ENCODE measurements at regions not wholly inside any gene's neighbourhood (a gene's known extent, or its start where the extent isn't known, plus 50 kb on each side); places are given as distances from the start of the nearest gene placed in this dataset.

DNA sequence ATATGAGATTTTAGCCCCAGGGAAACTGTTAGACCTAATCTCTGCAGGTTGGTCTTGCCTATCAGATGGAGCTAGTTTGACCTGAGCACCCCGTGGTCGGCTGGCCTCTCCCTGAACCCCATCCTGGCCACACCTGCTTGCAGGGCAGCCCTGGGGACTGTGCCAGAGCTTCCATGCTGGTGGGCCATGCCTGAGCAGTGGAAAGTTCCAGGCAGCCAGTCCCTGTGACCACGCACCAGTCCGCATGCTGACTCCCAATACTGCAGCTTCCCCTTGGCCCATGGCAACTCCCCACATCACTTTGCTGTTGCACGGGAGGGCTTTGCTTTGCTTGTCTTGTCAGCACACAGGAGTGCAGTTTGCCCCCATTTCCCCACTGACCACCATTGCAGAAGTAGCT lies 427.8 kb upstream of the SEMA3D start:
- Histone ChIP-seq H3K27ac (no peak overlapping the region), H3K4me3 (no peak overlapping the region), H3K36me3 (ENCODE audit: insufficient read depth, low read length) (no peaks in the 10 kb centered on the region), H3K9ac (ENCODE audit: insufficient read length) (no peak overlapping the region), H3K9me3 (ENCODE audit: low read depth, low read length) (no peaks in the 10 kb centered on the region)
- TF ChIP-seq EZH2 (IDR thresholded peaks at IDR 0.05) (no peak), FOXP2 (optimal IDR thresholded peaks at IDR 0.05; ENCODE audit: control extremely low read depth, extremely low read length, insufficient read depth) (no peak)
- no peak for DNase-seq (ENCODE audit: low read depth, low spot score)

DNA sequence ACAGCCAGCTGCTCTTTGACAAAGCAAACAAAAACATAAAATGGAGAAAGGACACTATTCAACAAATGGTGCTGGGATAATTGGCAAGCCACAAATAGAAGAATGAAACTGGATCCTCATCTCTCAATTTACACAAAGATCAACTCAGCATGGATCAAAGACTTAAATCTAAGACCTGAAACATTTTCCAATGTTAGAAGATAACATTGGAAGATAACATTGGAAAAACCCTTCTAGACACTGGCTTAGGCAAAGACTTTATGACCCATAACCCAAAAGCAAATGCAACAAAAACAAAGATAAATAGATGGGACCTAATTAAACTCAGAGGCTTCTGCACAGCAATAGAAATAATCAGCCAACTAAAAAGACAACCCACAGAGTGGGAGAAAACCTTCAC lies 425.7 kb upstream of the SEMA3D start:
- Histone ChIP-seq H3K27ac (no peak overlapping the region), H3K9ac (ENCODE audit: insufficient read length) (no peak overlapping the region), H3K4me3 (no peak overlapping the region), H3K9me3 (ENCODE audit: low read depth, low read length) (no peaks in the 10 kb centered on the region), H3K36me3 (ENCODE audit: insufficient read depth, low read length) (no peaks in the 10 kb centered on the region)
- no peak for TF ChIP-seq FOXP2 (optimal IDR thresholded peaks at IDR 0.05; ENCODE audit: control extremely low read depth, extremely low read length, insufficient read depth)
- TF ChIP-seq EZH2 (IDR thresholded peaks at IDR 0.05), result no peak
- no peak for TF ChIP-seq POLR2AphosphoS5 (IDR thresholded peaks at IDR 0.05; ENCODE audit: borderline replicate concordance, low read depth, low read length)
- no peak for DNase-seq (ENCODE audit: low read depth, low spot score)

DNA sequence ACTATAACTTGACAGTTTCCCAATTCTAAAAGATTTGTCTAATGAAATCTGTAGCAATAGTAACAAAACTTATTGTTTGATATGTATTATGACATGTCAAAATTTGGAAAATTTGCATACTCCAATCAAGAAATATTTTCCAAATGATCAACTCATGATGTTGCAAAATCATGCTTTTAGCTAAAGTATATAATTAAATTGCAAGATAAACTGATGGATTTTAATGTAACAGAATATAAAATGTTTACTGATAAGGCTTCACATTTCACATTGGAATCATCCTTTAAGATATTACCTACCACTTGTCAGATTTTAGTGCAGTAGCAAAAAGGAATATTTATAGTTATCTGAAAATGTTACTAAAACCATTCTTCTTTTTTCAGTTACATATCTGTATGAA lies 421.9 kb upstream of the SEMA3D start:
- no peak for TF ChIP-seq EZH2 (IDR thresholded peaks at IDR 0.05)
- no peak for TF ChIP-seq FOXP2 (optimal IDR thresholded peaks at IDR 0.05; ENCODE audit: control extremely low read depth, extremely low read length, insufficient read depth)
- TF ChIP-seq POLR2AphosphoS5 (IDR thresholded peaks at IDR 0.05; ENCODE audit: borderline replicate concordance, low read depth, low read length), result no peak
- no peak for DNase-seq (ENCODE audit: low read depth, low spot score)
- Histone ChIP-seq H3K9me3 (ENCODE audit: low read depth, low read length) (no peaks in the 10 kb centered on the region), H3K36me3 (ENCODE audit: insufficient read depth, low read length) (no peaks in the 10 kb centered on the region), H3K4me3 (no peak overlapping the region), H3K27ac (no peak overlapping the region), H3K9ac (ENCODE audit: insufficient read length) (no peak overlapping the region)

DNA sequence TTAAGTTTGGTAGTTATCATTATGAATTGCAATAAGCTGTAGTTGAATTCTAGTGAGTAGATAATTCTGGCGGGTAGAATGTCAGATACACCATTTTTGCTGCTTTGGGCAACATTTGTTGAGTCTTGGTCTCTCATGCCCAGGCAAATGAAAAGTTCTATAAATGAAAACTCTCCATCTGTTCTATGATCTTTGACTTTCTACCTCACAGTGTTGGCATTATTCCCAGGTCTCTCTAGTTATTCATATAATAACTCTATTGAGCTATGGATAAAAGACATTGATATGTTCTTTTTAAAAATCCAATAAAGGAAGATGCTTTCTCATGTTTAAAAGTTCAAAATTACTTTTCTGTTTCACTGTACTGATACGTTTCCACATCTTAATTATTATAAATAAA lies 415.3 kb upstream of the SEMA3D start:
- no peak overlapping the region for H3K4me3 ChIP-seq
- TF ChIP-seq FOXP2 (optimal IDR thresholded peaks at IDR 0.05; ENCODE audit: control extremely low read depth, extremely low read length, insufficient read depth), result no peak
- H3K27ac ChIP-seq, result no peak overlapping the region; the same call in 1 of the 2 replicates
- H3K9me3 ChIP-seq (ENCODE audit: low read depth, low read length), result no peaks in the 10 kb centered on the region
- no peaks in the 10 kb centered on the region for H3K36me3 ChIP-seq (ENCODE audit: insufficient read depth, low read length)
- DNase-seq (ENCODE audit: low read depth, low spot score), result no peak
- H3K9ac ChIP-seq (ENCODE audit: insufficient read length), result no peak overlapping the region

DNA sequence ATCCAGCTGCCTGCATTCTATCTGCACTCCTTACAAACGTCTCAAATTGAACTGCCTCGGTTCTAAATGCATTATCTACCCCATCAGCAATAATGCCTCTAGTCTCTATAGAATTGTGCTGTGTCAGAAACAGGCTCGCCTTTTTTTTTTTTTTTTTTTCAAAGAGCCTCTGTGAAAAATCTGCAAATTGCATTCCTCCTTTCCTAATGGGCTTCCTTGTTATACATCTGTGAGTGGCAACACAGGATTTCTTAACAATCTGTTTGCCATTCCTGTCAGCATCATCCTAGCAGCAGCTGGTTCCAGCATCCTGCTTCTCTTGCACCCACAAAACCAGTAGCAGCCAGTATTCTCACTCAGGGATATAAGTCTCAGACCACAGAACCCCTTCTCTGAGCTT lies 413.5 kb upstream of the SEMA3D start:
- Histone ChIP-seq H3K4me3 (no peak overlapping the region), H3K36me3 (ENCODE audit: insufficient read depth, low read length) (no peaks in the 10 kb centered on the region), H3K9ac (ENCODE audit: insufficient read length) (no peak overlapping the region), H3K27ac (no peak overlapping the region), H3K9me3 (ENCODE audit: low read depth, low read length) (no peaks in the 10 kb centered on the region)
- peak; percentile 0 for DNase-seq (ENCODE audit: low read depth, low spot score)
- no peak for TF ChIP-seq FOXP2 (optimal IDR thresholded peaks at IDR 0.05; ENCODE audit: control extremely low read depth, extremely low read length, insufficient read depth)
- no peak for TF ChIP-seq EZH2 (IDR thresholded peaks at IDR 0.05)
- TF ChIP-seq POLR2AphosphoS5 (IDR thresholded peaks at IDR 0.05; ENCODE audit: borderline replicate concordance, low read depth, low read length), result no peak

DNA sequence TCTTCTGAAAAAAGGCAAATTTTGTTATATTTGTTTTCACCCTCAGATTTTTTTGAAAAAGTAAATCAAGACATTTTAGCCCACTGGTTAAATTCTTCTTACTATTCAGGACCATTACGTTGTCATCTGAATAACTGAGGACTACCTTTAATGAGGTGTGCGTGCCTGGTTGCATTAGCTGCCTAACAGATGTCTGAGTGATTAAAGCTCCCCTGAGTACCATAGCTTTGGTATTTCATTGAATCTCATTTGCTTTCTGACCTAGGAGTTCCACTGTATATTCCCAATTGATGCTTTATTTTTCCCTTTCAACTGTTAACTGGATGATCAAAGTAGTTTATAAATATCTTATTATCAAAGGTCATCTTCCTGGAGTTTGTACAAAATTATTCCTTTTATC lies 410.0 kb upstream of the SEMA3D start:
- no peak overlapping the region for H3K27ac ChIP-seq
- no peaks in the 10 kb centered on the region for H3K36me3 ChIP-seq (ENCODE audit: insufficient read depth, low read length)
- H3K4me3 ChIP-seq, result no peak overlapping the region
- no peak overlapping the region for H3K9ac ChIP-seq (ENCODE audit: insufficient read length)
- no peaks in the 10 kb centered on the region for H3K9me3 ChIP-seq (ENCODE audit: low read depth, low read length)
- TF ChIP-seq EZH2 (IDR thresholded peaks at IDR 0.05) (no peak), POLR2AphosphoS5 (IDR thresholded peaks at IDR 0.05; ENCODE audit: borderline replicate concordance, low read depth, low read length) (no peak)
- no peak for DNase-seq (ENCODE audit: low read depth, low spot score)

DNA sequence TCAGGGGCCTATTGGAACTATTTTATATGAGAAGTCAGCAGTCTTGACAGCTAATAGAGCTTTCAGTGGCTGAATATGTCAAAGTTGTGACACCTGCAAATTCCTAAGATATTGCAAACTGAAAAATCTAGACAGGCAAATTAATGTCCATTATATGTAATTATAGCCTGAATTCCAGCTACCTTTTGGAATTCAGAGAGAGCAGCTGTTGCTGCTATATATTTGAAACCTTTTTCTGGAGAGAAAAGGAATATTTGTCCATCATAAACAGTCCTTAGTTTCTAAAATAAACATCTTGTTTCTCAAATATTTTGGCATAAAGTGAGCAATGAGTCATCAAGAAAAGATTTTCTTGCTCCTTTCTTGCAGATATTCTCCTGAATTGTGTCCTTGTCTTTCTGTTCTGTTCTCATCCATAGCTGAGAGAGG lies 408.9 kb upstream of the SEMA3D start:
- no peak overlapping the region for H3K27ac ChIP-seq
- no peak for DNase-seq (ENCODE audit: low read depth, low spot score)

DNA sequence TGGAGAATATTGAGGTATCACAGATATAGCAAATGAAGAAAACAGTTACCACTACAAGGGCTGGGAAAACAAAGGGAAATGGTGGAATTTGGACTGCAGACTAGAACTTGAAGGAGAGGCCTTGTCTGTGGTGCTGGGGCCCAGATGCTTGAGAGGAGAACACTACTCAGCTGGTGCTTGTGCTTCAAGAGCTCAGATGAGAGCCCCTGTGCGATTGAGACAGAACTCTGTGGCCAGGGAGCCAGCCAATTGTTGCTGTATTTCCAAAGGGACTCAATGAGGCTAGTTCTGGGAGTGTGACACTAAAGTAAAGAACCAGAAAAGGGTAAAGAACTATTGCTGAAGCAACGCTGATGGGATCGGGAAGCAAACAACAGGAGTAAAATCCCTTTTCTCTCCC lies 406.5 kb upstream of the SEMA3D start:
- no peak overlapping the region for H3K4me3 ChIP-seq
- no peaks in the 10 kb centered on the region for H3K36me3 ChIP-seq (ENCODE audit: insufficient read depth, low read length)
- TF ChIP-seq EZH2 (IDR thresholded peaks at IDR 0.05), result no peak
- no peak for TF ChIP-seq POLR2AphosphoS5 (IDR thresholded peaks at IDR 0.05; ENCODE audit: borderline replicate concordance, low read depth, low read length)
- TF ChIP-seq FOXP2 (optimal IDR thresholded peaks at IDR 0.05; ENCODE audit: control extremely low read depth, extremely low read length, insufficient read depth), result no peak
- no peak overlapping the region for H3K9ac ChIP-seq (ENCODE audit: insufficient read length)
- H3K27ac ChIP-seq, result no peak overlapping the region
- H3K9me3 ChIP-seq (ENCODE audit: low read depth, low read length), result no peaks in the 10 kb centered on the region
- no peak for DNase-seq (ENCODE audit: low read depth, low spot score)

More for the DNA sequence above, 408.9 kb upstream of the SEMA3D start:
- Histone ChIP-seq H3K9ac (ENCODE audit: insufficient read length) (no peak overlapping the region), H3K4me3 (no peak overlapping the region), H3K36me3 (ENCODE audit: insufficient read depth, low read length) (no peaks in the 10 kb centered on the region), H3K9me3 (ENCODE audit: low read depth, low read length) (no peaks in the 10 kb centered on the region)
- TF ChIP-seq EZH2 (IDR thresholded peaks at IDR 0.05), result no peak
- no peak for TF ChIP-seq POLR2AphosphoS5 (IDR thresholded peaks at IDR 0.05; ENCODE audit: borderline replicate concordance, low read depth, low read length)
- TF ChIP-seq FOXP2 (optimal IDR thresholded peaks at IDR 0.05; ENCODE audit: control extremely low read depth, extremely low read length, insufficient read depth), result no peak

DNA sequence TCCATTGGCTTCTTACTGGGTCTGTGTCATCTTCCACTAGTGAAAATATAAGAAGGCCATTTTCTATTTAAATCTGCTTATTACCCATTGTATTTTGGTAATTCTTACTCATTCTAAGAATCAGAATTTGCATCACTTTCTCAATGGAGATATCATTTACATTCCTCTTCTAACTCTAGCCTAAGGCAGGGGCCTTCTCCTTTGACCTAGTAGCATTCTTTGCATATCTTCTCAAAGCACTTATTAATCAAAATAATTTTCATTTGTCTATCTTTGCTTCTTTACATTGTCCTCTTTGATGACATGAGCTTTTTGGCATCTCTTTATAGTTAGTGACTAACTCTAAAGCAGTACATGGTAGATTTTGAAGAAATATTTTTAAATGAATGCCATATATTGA lies 400.9 kb upstream of the SEMA3D start:
- Histone ChIP-seq H3K36me3 (ENCODE audit: insufficient read depth, low read length) (no peaks in the 10 kb centered on the region), H3K9me3 (ENCODE audit: low read depth, low read length) (no peaks in the 10 kb centered on the region), H3K27ac (no peak overlapping the region), H3K9ac (ENCODE audit: insufficient read length) (no peak overlapping the region), H3K4me3 (no peak overlapping the region)
- DNase-seq (ENCODE audit: low read depth, low spot score), result no peak
- TF ChIP-seq FOXP2 (optimal IDR thresholded peaks at IDR 0.05; ENCODE audit: control extremely low read depth, extremely low read length, insufficient read depth) (no peak), EZH2 (IDR thresholded peaks at IDR 0.05) (no peak), POLR2AphosphoS5 (IDR thresholded peaks at IDR 0.05; ENCODE audit: borderline replicate concordance, low read depth, low read length) (no peak)

Data from SK-N-MC (cell line).